HG03439 (cell line): ENCODE measurements at regions not wholly inside any gene's neighbourhood (a gene's known extent, or its start where the extent isn't known, plus 50 kb on each side); places are given as distances from the start of the nearest gene placed in this dataset.

Experiments
- ATAC-seq: cut with Tn5 transposase; IDR thresholded peaks from one replicate; pipeline ENCODE4 v1.9.1; 2021; ENCODE audit warnings: mild to moderate bottlenecking, moderate library complexity; ENCODE audit not compliant: unreplicated experiment

DNA sequence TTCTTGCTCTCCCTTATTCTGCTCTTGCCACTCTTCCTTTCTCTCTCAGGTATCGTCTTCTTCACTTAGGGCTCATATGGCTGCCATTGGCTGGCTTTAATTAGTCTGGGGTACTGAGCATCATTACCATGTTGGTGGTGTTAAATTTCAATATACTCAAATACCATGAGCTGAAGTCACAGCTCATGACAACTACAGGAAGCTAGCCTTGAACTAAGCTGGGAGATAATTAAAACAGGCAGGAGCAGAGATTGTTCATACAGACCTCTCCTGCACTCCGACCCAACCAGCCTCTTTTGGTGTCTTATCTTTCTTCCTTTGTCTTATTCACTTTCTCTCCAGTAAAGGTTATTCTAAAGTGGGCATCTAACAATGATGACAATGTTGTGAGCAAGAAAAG is 130.9 kb upstream of the BLID start:
- no peak for ATAC-seq

DNA sequence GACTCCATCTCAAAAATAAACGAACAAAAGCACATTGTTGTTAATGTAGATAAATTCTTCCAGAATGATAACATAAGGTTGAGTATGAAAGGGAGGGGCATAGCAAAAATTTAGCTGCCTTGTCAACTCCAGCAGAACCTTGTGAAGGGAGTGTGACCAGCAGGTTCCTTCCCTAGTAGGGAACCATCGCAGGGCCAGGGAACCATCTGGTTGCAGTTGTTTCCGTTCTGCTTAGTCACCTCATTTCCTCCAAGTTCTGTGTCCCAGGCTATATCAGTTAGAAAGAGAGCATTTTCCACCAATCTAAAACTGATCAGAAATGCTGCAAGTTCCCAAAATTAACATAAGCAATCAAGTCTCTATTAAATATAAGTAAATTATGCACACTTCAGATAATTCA is 126.7 kb upstream of the BLID start:
- ATAC-seq = no peak

DNA sequence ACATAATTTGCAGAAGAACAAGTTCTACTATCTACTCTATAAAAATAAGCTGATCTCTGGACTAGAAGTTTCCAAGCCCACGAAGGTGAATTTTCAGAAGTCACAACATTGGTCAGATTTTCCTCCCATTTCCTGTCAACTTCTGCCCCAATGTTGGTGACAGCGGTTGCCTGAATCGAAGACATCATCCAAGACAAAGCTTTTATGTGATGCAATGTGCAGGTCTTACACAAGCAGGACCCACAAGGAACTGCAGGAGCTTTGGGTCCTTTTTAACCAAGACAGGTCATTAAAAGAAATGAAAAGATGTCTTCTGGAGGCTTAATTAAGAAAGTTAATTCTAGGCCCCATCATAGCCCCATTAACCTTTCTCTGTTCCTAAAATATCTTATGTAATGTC is 125.6 kb upstream of the BLID start:
- no peak for ATAC-seq

DNA sequence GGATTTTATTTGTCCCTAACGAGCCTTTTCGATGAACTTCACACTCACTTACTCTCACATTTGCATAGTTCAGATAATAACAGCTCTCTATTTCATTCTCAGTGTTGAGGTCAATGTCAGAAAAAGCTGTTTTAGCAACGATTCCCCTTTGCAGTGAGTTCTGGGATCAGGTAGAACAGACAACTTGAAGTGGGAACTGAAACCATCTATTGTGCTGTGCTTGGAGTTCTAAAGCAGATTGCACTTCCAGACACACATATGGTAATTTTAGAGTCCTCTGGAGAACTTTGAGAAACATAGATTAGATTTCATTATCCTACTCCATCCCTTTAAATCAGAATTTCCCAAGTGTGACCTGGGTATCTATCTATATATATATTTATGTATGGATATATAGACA is 124.6 kb upstream of the BLID start:
- no peak for ATAC-seq

DNA sequence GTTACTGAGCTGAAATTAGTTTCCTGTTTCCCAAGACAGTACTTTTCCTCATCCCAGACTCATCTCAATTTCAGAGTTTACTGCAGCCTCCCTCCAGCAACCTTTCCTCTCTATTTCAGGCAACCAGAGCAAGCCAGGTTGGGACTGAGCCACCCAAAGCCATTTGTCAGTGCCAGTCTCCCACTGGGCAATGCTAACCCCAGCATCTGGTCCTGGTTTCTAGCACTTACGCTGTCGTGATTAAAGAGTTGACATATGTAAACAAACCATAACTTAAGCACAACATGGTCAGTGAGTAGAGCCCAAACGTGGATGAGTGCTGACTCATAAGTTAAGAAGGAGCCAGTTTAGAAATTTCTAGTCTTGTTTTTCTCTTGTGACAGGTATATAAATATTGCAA is 119.6 kb upstream of the BLID start:
- no peak for ATAC-seq

DNA sequence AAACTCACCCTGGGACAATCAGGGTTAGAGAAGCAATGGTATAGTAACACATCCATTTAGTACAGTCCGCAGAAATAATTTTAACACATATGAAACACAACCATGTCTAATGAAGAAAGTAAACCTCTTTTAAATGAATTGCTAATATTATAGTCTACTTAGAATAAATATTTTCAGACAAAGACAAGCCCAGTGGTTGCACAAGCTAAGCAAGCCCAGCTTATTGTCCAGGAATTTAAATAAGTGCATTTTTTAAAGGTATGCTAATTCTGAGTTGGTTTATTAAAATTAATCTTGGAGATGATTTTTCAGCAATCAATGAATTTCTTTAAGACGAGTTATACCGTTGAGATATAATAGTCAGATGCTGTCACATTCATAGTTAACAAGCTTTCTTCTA is 118.8 kb upstream of the BLID start:
- no peak for ATAC-seq

DNA sequence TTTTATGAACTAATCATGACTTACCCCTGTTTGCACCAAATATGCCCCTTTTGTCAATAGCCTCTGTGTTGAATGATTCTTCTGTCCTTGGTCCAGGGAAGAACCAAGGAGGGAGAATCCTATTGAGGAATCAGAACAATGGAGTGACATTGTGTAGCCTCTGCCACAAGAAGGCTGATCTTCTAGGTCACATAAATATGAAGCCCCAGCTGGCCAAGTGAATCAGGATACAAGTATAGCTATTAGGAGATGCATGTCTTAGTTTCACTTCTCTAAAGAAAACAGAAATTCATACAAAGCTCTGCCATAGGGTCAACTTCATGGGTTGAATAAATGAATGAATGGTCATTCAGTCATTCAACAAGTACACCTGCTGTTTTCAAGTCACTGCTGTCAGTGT is 118.2 kb upstream of the BLID start:
- ATAC-seq = no peak

DNA sequence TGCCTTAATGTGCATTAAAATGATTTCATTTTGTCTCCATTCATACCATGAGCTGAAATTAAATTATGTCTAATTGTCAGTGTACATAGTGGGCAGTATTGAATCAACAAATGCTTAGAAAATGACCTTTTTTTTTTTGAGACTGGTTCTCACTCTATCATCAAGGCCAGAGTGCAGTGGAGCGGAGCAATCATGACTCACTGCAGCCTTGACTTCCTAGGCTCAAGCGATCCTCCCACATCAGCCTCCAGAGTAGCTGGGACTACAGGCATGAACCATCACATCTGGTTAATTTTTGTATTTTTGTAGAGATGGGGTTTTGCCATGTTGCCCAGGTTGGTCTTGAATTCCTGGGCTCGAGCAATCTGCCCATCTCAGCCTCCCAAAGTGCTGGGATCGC is 117.0 kb upstream of the BLID start:
- no peak for ATAC-seq

DNA sequence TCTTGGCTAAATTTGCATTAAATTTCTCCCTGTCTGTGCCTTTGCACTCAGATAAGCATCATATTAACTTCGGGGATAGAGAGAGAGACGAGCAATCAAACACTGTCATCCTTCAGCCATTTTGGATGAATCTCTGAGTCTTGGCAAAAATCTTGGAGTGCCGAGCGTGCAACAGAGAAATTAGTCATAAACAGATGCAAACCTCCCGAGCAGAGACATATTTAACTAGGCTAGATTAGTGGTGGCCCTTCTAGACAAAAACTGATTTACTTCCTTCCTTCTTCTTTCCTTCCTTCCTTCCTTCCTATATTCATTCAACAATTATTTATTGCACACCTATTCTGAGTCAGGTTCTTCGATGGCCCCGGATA is 114.4 kb upstream of the BLID start:
- ATAC-seq = no peak

DNA sequence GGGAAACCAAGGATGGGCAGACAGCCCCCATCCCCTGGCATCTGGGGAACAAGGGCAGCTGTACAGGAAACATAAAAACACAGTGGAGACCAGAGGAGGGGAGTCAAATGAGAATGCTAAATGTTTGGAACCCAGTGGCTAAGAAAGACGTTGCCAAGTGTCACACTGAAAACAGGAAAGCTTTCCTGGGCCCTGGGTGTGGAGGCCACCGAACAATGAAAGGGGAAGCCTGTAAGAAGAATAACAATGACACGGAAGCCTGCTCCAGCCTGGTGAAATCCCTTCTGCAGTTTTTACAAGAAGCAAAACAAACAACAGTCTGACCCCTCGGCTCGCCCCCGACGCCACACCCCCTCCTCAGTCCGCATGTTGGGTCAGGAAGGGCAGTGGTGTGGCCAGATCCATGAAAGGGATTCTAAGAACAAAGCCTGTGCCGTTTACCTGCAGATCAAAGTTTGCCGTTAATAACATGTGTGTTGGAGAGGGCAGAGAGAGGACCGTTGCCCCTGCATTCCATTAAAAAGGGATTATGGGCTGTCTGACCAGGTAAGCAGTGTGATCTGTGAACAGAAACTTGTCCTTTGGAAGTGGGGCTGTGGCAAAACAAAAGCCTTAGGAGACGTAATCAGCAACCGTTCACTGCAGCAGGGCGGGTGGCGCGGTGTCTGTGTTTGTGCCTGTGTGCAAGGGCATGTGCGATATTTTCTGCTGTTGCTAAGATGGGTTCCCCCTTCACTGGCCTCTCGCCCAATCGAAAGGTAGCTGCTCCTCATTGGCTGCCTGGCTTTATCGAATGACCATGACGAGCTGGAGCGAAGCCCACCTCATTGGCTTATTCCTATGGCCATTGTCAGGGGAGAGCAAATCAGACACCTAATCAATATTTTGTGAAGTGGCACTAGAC is 113.7 kb upstream of the BLID start:
- no peak for ATAC-seq

DNA sequence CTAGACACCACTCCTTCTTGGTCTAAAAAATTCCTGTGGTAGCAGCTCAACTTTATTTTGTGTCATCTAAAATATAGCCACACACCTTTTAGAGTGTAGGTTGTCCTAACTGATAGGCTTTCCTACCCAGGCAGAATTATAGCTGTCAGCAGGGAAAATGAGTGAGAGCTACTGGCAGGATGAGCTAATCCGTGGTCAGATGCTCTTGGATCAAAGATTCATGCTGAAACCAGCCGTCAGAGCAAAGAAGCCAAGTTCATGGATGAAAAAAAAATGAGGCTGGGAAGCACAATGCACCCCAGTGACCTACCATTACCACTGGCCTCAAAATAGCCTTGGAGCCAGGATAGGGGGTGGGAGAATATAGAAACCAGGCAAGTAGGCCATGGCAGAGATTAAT is 113.1 kb upstream of the BLID start:
- no peak for ATAC-seq

DNA sequence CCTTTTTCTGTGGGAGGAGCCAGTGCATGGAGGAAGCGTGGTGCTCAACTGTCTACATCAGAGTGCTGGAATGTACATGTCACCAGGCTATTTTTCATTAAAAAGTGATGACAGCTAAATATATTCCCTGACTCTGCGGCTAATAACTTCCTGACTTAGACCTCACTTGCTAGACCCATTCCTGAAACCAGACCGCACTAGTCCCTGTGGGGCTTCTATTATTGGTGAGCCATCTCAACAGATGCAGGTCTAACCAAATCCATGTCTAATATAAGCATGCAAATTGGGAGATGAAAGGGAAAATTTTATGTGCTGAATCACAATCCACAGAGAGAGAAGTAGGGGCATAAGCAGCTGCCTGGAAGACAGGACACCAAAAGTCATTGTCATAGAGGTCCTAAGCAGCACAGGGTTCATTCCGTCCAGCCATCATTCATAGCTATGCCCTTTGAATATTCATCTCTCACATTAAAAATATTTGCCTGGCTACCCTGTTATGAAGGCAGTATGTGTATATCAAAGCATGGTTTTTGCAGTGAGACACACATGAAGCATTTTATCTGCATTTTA is 110.9 kb upstream of the BLID start:
- no peak for ATAC-seq

DNA sequence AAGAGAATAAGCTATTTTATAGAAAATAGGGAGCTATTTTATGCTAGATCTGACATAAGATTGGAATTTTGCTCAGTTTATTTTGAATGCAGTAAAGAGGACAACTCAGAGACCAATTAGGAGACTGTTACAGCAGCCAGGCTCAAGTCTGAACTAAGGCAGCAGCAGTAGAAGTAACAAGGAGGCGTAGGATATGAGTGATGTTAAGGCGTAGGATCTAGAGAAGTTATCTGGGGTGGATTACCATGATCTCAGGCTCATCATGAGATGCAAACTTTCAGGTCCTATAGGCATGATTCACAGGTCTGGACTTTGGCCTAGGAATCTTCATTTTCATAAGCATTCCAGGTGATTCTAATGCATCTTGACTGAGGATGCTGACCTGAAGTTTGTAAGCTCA is 108.9 kb upstream of the BLID start:
- ATAC-seq = no peak

DNA sequence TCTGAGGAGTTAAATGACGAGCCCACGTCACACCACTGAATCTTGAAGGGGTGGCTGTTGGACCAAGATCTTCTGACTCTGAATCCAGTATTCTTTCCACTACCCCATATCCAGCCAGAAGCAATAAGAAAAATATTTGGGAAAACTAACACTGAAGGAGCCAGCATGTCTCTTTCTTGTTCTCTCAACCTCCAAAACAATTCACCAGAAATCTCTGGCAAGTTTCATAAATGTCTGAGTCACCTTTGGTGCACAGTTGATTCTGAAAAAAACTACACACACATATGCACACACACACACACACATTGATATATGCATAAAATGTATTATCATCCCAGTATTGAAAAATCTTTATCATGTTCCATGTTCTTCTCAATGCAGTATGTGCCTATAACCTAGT is 104.3 kb upstream of the BLID start:
- ATAC-seq = no peak

DNA sequence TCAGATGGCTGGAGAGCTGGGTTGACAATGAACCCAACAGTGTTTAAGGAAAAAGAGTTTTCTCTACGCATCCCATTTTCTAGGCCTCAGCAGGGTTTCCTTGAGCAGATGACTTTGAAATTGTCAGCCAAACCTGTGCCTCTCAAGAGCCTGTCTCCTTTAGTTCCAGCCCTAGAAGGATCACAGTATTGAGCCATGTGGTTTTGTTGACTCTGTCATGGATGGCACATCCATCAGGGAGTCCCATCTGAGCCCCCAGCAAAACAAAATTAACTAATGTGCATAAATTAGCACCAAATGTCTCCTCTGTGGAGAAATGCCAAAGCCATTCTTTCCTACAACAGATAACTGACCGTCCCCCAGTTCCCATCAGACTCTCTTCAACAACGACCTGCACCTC is 103.8 kb upstream of the BLID start:
- no peak for ATAC-seq

DNA sequence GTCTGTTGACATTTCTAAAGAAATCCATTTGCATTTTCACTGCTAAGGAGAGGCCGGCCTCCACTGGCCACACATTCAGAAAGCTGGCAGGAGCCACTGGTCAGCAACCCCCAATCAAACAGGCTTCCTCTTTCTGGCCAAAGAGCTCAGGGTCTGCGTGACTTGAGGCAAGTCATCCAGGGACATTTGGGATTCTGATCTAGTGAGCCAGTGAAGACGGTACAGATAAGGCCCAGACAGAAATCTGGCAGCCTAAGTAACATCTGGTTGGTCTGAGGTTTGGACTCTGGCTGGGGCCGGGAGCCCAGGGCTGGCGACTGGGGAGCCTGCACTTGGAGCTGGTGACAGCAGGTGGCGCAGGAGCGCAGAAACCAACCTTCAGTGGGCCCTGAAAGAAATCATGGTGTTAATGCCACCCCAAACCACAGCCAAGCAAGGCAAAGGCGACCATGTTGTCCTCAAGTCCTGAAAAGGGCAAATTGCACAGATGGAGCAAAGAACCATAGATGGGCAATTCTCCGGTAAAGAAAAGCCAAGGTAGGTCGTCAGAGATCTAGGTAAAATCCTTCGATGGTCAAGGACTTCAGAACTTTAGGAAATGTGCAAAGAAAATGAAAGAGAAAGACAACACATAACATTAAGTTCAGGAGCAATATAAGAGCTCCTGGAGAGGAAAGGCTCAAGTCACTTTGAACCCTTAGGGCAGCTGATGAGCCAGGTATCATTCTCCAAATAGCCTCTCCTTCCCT is 99.4 kb upstream of the BLID start:
- ATAC-seq = no peak

DNA sequence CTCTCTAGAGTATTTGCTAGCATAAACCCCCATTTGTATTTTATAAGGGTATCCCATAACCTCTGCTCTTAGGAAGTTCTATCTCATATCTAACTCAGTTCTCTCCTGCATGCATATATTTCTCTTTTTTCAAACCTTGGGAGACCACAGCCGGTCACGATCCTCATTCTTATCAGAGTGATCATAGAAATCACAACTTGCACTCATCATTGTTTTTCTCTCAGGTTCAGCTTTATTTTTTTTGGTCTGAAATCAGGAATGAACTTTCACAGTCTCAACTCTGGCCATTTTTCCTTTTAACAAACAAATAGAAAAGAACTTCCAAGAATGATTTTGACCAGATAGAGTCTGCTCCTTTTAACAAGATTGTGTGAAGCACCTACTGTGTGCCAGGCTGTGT is 98.6 kb upstream of the BLID start:
- no peak for ATAC-seq

DNA sequence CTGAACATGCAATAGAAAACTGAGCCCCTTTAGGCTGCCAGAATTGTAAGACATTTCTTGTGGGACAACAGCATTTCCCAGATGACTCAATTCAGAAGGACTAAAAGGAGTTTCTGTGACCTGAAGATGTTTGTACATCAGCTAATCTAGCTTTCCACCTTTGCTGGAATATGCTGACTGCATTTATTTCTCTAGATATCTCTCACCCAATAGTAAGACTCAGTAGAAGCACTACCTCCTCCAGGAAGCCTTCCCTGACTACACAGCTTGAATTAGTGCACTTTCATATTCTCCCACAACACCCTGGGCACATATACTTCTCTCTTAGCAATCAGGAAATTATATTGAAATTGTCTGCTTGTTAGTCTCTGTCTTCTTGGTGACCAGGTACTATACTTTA is 98.1 kb upstream of the BLID start:
- no peak for ATAC-seq

DNA sequence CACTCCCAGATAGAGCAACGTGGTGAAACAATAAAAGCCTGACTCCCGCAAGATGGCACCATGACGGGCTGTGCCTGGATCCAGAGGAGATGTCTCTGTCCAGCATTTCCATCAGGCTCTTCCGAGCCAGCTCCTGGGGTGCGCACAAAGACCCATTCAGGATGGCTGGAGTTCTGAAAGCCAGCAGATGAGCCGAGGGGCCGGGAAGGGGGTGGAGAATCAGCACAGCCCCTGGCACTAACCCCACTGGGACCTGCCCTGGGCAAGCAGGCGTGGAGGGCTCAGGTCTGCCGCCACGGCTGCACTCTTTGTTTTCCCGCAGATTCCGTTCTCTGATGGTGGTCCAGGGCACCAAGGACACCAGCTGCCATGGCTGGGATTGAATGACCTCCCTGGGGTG is 97.2 kb upstream of the BLID start:
- no peak for ATAC-seq

DNA sequence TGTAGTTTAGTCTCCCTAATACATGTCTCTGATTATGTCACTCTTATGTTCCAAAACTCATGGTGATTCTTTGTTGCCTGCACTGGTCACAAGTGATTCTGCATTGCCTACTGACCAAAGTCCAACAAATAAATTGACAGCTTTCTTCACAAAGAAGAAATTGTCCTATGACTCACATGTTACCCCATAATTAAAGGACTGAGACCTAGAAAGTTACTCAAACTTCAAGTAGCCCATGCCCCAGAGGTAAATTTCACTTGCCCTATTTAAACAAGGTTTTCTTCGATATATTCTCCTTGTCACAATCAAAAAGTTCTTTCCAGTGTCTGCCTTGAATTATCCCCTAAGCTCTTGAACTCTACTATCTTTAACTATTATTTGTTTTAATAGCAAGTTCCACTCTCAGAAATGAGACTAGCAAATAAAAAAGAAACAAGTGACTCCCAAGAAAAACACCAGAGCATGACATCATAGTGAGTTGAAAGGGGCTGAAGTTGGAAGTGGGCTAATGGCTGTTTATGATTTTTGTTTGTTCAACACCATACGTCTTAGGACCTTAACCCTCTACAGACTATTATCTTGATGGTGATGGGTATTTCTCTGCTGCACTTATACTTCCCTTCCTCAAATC is 94.5 kb upstream of the BLID start:
- ATAC-seq = no peak

DNA sequence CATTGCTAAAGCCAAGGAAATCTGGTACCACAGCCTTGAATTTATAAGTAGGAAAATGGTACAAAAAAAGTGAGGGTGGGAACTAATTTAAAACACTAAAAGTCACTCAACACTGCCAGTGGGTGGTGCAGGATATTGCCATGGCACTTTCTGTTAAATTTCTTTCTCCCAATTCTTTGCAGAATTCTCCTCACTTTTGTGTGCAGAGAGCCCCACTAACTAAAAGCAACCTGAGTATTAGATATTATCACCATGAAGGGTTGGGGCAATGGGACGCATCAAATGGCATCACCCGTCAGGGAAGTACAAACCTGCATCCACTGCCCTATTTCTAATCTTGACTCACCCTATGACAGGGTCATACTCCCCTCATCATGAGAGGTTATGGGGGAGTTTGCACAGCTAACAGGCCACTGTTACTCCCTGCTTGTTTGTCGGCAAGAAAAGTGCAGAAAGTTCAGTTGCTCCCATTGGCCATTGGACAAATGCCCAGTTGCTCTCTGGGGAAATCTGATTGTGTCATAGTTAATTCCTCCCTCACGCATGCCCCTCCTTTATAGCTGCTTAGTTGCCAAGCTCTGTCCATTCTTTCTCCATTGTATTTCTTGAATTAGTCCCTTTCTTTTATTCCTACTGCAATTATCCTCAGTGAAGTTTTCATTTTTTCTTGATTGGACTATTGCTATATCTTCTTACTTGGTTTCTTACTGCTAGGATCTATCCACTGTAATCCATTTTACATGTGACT is 93.8 kb upstream of the BLID start:
- ATAC-seq = no peak
